ENCODE measurements at regions not wholly inside any gene's neighbourhood (a gene's known extent, or its start where the extent isn't known, plus 50 kb on each side); places are given as distances from the start of the nearest gene placed in this dataset.

- no peak for TF ChIP-seq CTCF (IDR thresholded peaks at IDR 0.05)
- no peak for TF ChIP-seq POLR2A (IDR thresholded peaks at IDR 0.05)
These were observed 1203.3 kb upstream of the CELF2 start for GRCh38 chr10:9814285-9814864.
